OCI-LY7 (cell line): ENCODE measurements at regions not wholly inside any gene's neighbourhood (a gene's known extent, or its start where the extent isn't known, plus 50 kb on each side); places are given as distances from the start of the nearest gene placed in this dataset.

ENCODE experiments used
- BruUV-seq: library from RNA; stranded (reverse); fragments of 400-500 nt; replicated peaks from 2 replicates; lab custom pipeline; 2021; lab: Mats Ljungman, UMichigan
- CTCF ChIA-PET: fragments of 300-600 bp; sonication (Branson Sonifier 250); formaldehyde crosslinking; loops from one replicate; lab custom pipeline; 2022; ENCODE audit warnings: antibody characterized with exemption; ENCODE audit not compliant: unreplicated experiment; lab: Charles Lee
- POLR2A ChIA-PET: fragments of 300-600 bp; sonication (Branson Sonifier 250); formaldehyde crosslinking; loops from one replicate; lab custom pipeline; 2022; ENCODE audit warnings: antibody characterized with exemption; lab: Charles Lee
- DNase-seq: peaks from one replicate; pipeline ENCODE4 v3.0.0-alpha.2; 2015; ENCODE audit warnings: low spot score
- H2AFZ ChIP-seq: fragments of 200-600 bp; sonication (generic), shearing (Covaris generic); 2 replicates; pipeline ENCODE4 v1.6.1; 2014; ENCODE audit warnings: mild to moderate bottlenecking, antibody characterized with exemption, low read length, moderate library complexity
- H3K27ac ChIP-seq: fragments of 200-600 bp; sonication (generic); 2 replicates; pipeline ENCODE4 v1.5.1; 2014; ENCODE audit warnings: mixed run types, low read depth, mild to moderate bottlenecking, moderate library complexity, low read length, inconsistent platforms; ENCODE audit not compliant: poor library complexity, severe bottlenecking
- H3K36me3 ChIP-seq: fragments of 200-600 bp; sonication (generic); 2 replicates; pipeline ENCODE4 v1.6.1; 2014; ENCODE audit warnings: mild to moderate bottlenecking, antibody characterized with exemption, low read length, moderate library complexity, mixed read lengths; ENCODE audit not compliant: insufficient read depth
- H3K4me1 ChIP-seq: fragments of 200-600 bp; sonication (generic); 2 replicates; pipeline ENCODE4 v1.5.1; 2014; ENCODE audit warnings: mild to moderate bottlenecking, low read length; ENCODE audit not compliant: insufficient read depth, poor library complexity, severe bottlenecking
- H3K4me2 ChIP-seq: fragments of 200-600 bp; sonication (generic); 2 replicates; pipeline ENCODE4 v1.6.1; 2014; ENCODE audit warnings: mild to moderate bottlenecking, low read length
- H3K4me3 ChIP-seq: fragments of 200-600 bp; sonication (generic); 2 replicates; pipeline ENCODE4 v1.5.1; 2014; ENCODE audit warnings: mild to moderate bottlenecking, low read depth, low read length; ENCODE audit not compliant: poor library complexity, severe bottlenecking
- H3K79me2 ChIP-seq: fragments of 200-600 bp; sonication (generic); 2 replicates; pipeline ENCODE4 v1.6.1; 2016; ENCODE audit warnings: low read depth, mild to moderate bottlenecking, low read length, moderate library complexity, mixed read lengths; ENCODE audit not compliant: insufficient read depth
- H3K9me2 ChIP-seq: fragments of 200-600 bp; sonication (generic); 2 replicates; pipeline ENCODE4 v1.6.1; 2016; ENCODE audit warnings: mild to moderate bottlenecking, low read length, mixed read lengths; ENCODE audit not compliant: insufficient read depth
- H3K9me3 ChIP-seq: fragments of 200-600 bp; sonication (generic); 2 replicates; pipeline ENCODE4 v1.6.1; 2014; ENCODE audit warnings: mild to moderate bottlenecking, mixed run types, low read length, mixed read lengths
- H4K20me1 ChIP-seq: fragments of 200-600 bp; sonication (generic); 2 replicates; pipeline ENCODE4 v1.6.1; 2014; ENCODE audit warnings: mild to moderate bottlenecking, antibody characterized with exemption, low read length, moderate library complexity, mixed read lengths; ENCODE audit not compliant: insufficient read depth
- CTCF ChIP-seq: fragments of 200-600 bp; sonication (generic); conservative IDR thresholded peaks from 2 replicates; pipeline ENCODE4 v1.5.1; 2014; ENCODE audit warnings: mild to moderate bottlenecking, antibody characterized with exemption, low read length, moderate library complexity, mixed read lengths
- EZH2phosphoT487 ChIP-seq: fragments of 200-600 bp; sonication (generic); IDR thresholded peaks from 2 replicates; pipeline ENCODE4 v1.6.1; 2018; ENCODE audit warnings: low read depth, borderline replicate concordance, mild to moderate bottlenecking, mixed run types, antibody characterized with exemption, low read length, moderate library complexity, mixed read lengths
- intact Hi-C: fragments of 100-400 bp; cut with micrococcal nuclease; formaldehyde crosslinking; loops from one replicate; pipeline ENCODE4 v1.10.0; 2022; ENCODE audit not compliant: unreplicated experiment

- no TSS peak for BruUV-seq
Observed at GRCh38 chr7:156450473-156450872, 190.1 kb upstream of the RNF32 start.

GRCh38 chr7:156448918-156449317, 191.7 kb upstream of the RNF32 start:
- no peak overlapping the region for H3K4me3 ChIP-seq
- DNase-seq, result no peak
- ChIA-PET POLR2A (no interaction called here), CTCF (no interaction called here)
- no peaks in the 10 kb centered on the region for H3K79me2 ChIP-seq
- H3K4me1 ChIP-seq, result no peaks in the 10 kb centered on the region
- TF ChIP-seq EZH2phosphoT487 (no peak), CTCF (no peak)
- H4K20me1 ChIP-seq, result no peaks in the 10 kb centered on the region
- H3K36me3 ChIP-seq, result no peaks in the 10 kb centered on the region
- H3K4me2 ChIP-seq, result no peak overlapping the region
- BruUV-seq, result no TSS peak
- H3K9me3 ChIP-seq, result no peaks in the 10 kb centered on the region
- intact Hi-C loops, result no loop called here
- H2AFZ ChIP-seq, result no peak overlapping the region
- no peaks in the 10 kb centered on the region for H3K9me2 ChIP-seq
- H3K27ac ChIP-seq, result no peak overlapping the region

More at GRCh38 chr7:156450473-156450872, 190.1 kb upstream of the RNF32 start:
- Histone ChIP-seq H3K79me2 (no peaks in the 10 kb centered on the region), H3K4me3 (no peak overlapping the region), H2AFZ (no peak overlapping the region), H3K4me1 (no peaks in the 10 kb centered on the region), H3K9me2 (no peaks in the 10 kb centered on the region), H3K4me2 (no peak overlapping the region), H3K9me3 (no peaks in the 10 kb centered on the region), H3K36me3 (no peaks in the 10 kb centered on the region), H4K20me1 (no peaks in the 10 kb centered on the region), H3K27ac (no peak overlapping the region)
- ChIA-PET CTCF (no interaction called here), POLR2A (no interaction called here)
- DNase-seq, result no peak
- TF ChIP-seq EZH2phosphoT487 (no peak), CTCF (no peak)
- intact Hi-C loops, result no loop called here

GRCh38 chr7:156446990-156447389, 193.6 kb upstream of the RNF32 start:
- H4K20me1 ChIP-seq, result no peaks in the 10 kb centered on the region
- intact Hi-C loops, result no loop called here
- H3K27ac ChIP-seq, result no peak overlapping the region
- CTCF ChIA-PET, result no interaction called here
- no TSS peak for BruUV-seq
- TF ChIP-seq CTCF (no peak), EZH2phosphoT487 (no peak)
- no peak overlapping the region for H3K4me3 ChIP-seq
- no peaks in the 10 kb centered on the region for H3K9me2 ChIP-seq
- H3K9me3 ChIP-seq, result no peaks in the 10 kb centered on the region
- H3K4me2 ChIP-seq, result no peak overlapping the region
- H3K79me2 ChIP-seq, result no peaks in the 10 kb centered on the region
- H3K36me3 ChIP-seq, result no peaks in the 10 kb centered on the region
- POLR2A ChIA-PET, result no interaction called here
- H3K4me1 ChIP-seq, result no peaks in the 10 kb centered on the region
- H2AFZ ChIP-seq, result no peak overlapping the region
- DNase-seq, result no peak
